IMR-90 (cell line): ENCODE measurements at regions not wholly inside any gene's neighbourhood (a gene's known extent, or its start where the extent isn't known, plus 50 kb on each side); places are given as distances from the start of the nearest gene placed in this dataset.

Experiments used
- ATAC-seq: fragments of 200-7000 bp; cut with Tn5 transposase; 2 replicates; pipeline ENCODE4 v1.9.1; 2020; ENCODE audit warnings: low read depth, mild to moderate bottlenecking, moderate library complexity
- BruUV-seq: library from RNA; stranded (reverse); fragments of 400-500 nt; replicated peaks from 2 replicates; lab custom pipeline; 2021; lab: Mats Ljungman, UMichigan
- CTCF ChIA-PET: fragments of 300-600 bp; formaldehyde crosslinking; extraction: SDS; loops from one replicate; lab custom pipeline; 2021; ENCODE audit warnings: antibody characterized with exemption; lab: Yijun Ruan, JAX
- POLR2A ChIA-PET: fragments of 300-600 bp; sonication (Branson Sonifier 250); formaldehyde crosslinking; loops from one replicate; lab custom pipeline; 2022; ENCODE audit warnings: antibody characterized with exemption; ENCODE audit not compliant: unreplicated experiment; lab: Charles Lee
- DNase-seq: peaks from one replicate; pipeline ENCODE4 v3.0.0; 2013
- H2AFZ ChIP-seq: replicated peaks from 2 replicates; pipeline ENCODE3; 2013; ENCODE audit warnings: low read length, mild to moderate bottlenecking; ENCODE audit not compliant: poor library complexity
- H2AK5ac ChIP-seq: 2 replicates; pipeline ENCODE4 v1.6.1; 2013; ENCODE audit warnings: low read depth, low read length, inconsistent platforms
- H2AK9ac ChIP-seq: replicated peaks from 2 replicates; pipeline ENCODE3; 2013; ENCODE audit warnings: mild to moderate bottlenecking, low read depth, low read length, moderate library complexity; ENCODE audit not compliant: poor library complexity
- H2BK120ac ChIP-seq: 2 replicates; pipeline ENCODE4 v1.6.1; 2013; ENCODE audit warnings: low read depth, low read length, inconsistent platforms
- H2BK15ac ChIP-seq: 3 replicates; pipeline ENCODE4 v1.6.1; 2013; ENCODE audit warnings: low read depth, low read length, inconsistent platforms
- H2BK20ac ChIP-seq: 2 replicates; pipeline ENCODE4 v1.6.1; 2013; ENCODE audit warnings: low read depth, mild to moderate bottlenecking, inconsistent platforms, low read length, moderate library complexity
- H2BK5ac ChIP-seq: 2 replicates; pipeline ENCODE4 v1.6.1; 2013; ENCODE audit warnings: mild to moderate bottlenecking, low read depth, low read length, inconsistent platforms; ENCODE audit not compliant: poor library complexity, severe bottlenecking
- H3K14ac ChIP-seq: replicated peaks from 2 replicates; pipeline ENCODE4 v1.6.1; 2013; ENCODE audit warnings: low read depth, low read length, inconsistent platforms
- H3K18ac ChIP-seq: 2 replicates; pipeline ENCODE4 v1.6.1; 2013; ENCODE audit warnings: low read depth, low read length, control low read depth
- H3K23ac ChIP-seq: 2 replicates; pipeline ENCODE4 v1.6.1; 2013; ENCODE audit warnings: low read depth, low read length, inconsistent platforms
- H3K27ac ChIP-seq: 2 replicates; pipeline ENCODE4 v1.5.1; 2013; ENCODE audit warnings: mild to moderate bottlenecking, control low read depth, low read length; ENCODE audit not compliant: insufficient read depth
- H3K27me3 ChIP-seq: 2 replicates; pipeline ENCODE4 v1.6.1; 2013; ENCODE audit warnings: low read length; ENCODE audit not compliant: control insufficient read depth, insufficient read depth
- H3K36me3 ChIP-seq: 2 replicates; pipeline ENCODE4 v1.6.1; 2013; ENCODE audit warnings: low read length, mixed read lengths; ENCODE audit not compliant: control insufficient read depth, insufficient read depth
- H3K4ac ChIP-seq: 2 replicates; pipeline ENCODE4 v1.6.1; 2013; ENCODE audit warnings: low read depth, low read length, inconsistent platforms
- H3K4me1 ChIP-seq: 2 replicates; pipeline ENCODE4 v1.6.1; 2013; ENCODE audit warnings: low read length, mixed read lengths; ENCODE audit not compliant: control insufficient read depth, insufficient read depth
- H3K4me2 ChIP-seq: 2 replicates; pipeline ENCODE4 v1.6.1; 2013; ENCODE audit warnings: low read depth, mild to moderate bottlenecking, control low read depth, low read length, moderate library complexity
- H3K4me3 ChIP-seq: 2 replicates; pipeline ENCODE4 v1.5.1; 2013; ENCODE audit warnings: low read depth, mild to moderate bottlenecking, control low read depth, low read length, moderate library complexity; ENCODE audit not compliant: insufficient read depth
- H3K56ac ChIP-seq: 2 replicates; pipeline ENCODE4 v1.6.1; 2013; ENCODE audit warnings: low read length, inconsistent platforms; ENCODE audit not compliant: insufficient read depth; ENCODE audit errors: extremely low read depth
- H3K79me1 ChIP-seq, 2 experiments: 2 replicates each; pipeline ENCODE4 v1.6.1; 2013; ENCODE audit warnings: low read length in 2 of 2, inconsistent platforms in 1 of 2, low read depth in 1 of 2
- H3K9ac ChIP-seq: 2 replicates; pipeline ENCODE4 v1.6.1; 2013; ENCODE audit warnings: low read depth, low read length, control low read depth
- H3K9me1 ChIP-seq: 2 replicates; pipeline ENCODE4 v1.6.1; 2013; ENCODE audit warnings: low read length, inconsistent platforms; ENCODE audit not compliant: insufficient read depth
- H3K9me3 ChIP-seq: 2 replicates; pipeline ENCODE4 v1.6.1; 2013; ENCODE audit warnings: low read length; ENCODE audit not compliant: control insufficient read depth, insufficient read depth
- H4K20me1 ChIP-seq: 2 replicates; pipeline ENCODE4 v1.6.1; 2013; ENCODE audit warnings: low read length, inconsistent platforms; ENCODE audit not compliant: insufficient read depth
- H4K5ac ChIP-seq: 2 replicates; pipeline ENCODE4 v1.6.1; 2013; ENCODE audit warnings: mild to moderate bottlenecking, low read depth, low read length, control low read depth
- H4K8ac ChIP-seq, 2 experiments: 2 replicates each; pipeline ENCODE4 v1.6.1; 2013; ENCODE audit warnings: low read depth in 2 of 2, low read length in 2 of 2, control low read depth in 1 of 2, inconsistent platforms in 1 of 2
- H4K91ac ChIP-seq: 2 replicates; pipeline ENCODE4 v1.6.1; 2013; ENCODE audit warnings: low read depth, low read length, inconsistent platforms; ENCODE audit not compliant: insufficient read depth
- BHLHE40 ChIP-seq: fragments of 150-350 bp; IDR thresholded peaks from 2 replicates; pipeline ENCODE4 v1.6.1; 2016; ENCODE audit warnings: mild to moderate bottlenecking, low read depth, low read length
- CHD1 ChIP-seq: IDR thresholded peaks from 2 replicates; pipeline ENCODE4 v1.6.1; 2012; ENCODE audit warnings: low read depth, low read length, improper control_type of control experiment
- CTCF ChIP-seq: conservative IDR thresholded peaks from 2 replicates; pipeline ENCODE4 v1.5.1; 2012; ENCODE audit warnings: mild to moderate bottlenecking, low read depth, low read length, improper control_type of control experiment
- ELK1 ChIP-seq: fragments of 150-350 bp; IDR thresholded peaks from 2 replicates; pipeline ENCODE4 v1.6.1; 2016; ENCODE audit warnings: low read depth, mild to moderate bottlenecking, low read length, moderate library complexity, borderline replicate concordance
- FOS ChIP-seq: fragments of 150-350 bp; IDR thresholded peaks from 2 replicates; pipeline ENCODE4 v1.6.1; 2016; ENCODE audit warnings: low read depth, low read length
- MAFK ChIP-seq: IDR thresholded peaks from 2 replicates; pipeline ENCODE4 v1.6.1; 2012; ENCODE audit warnings: low read depth, low read length, improper control_type of control experiment
- SMC3 ChIP-seq: fragments of 150-350 bp; IDR thresholded peaks from 2 replicates; pipeline ENCODE4 v1.6.1; 2016; ENCODE audit warnings: low read depth, mild to moderate bottlenecking, antibody characterized with exemption, low read length, moderate library complexity
- USF2 ChIP-seq: fragments of 150-350 bp; IDR thresholded peaks from 2 replicates; pipeline ENCODE4 v1.6.1; 2017; ENCODE audit warnings: mild to moderate bottlenecking, antibody characterized with exemption, low read length, low read depth
- WGBS, 2 experiments: methylation state at CpG; one replicate each; pipeline versions ENCODE4 v1.1.5 to v1.1.7; 2013; ENCODE audit warnings: missing lambda C conversion rate in 2 of 2; ENCODE audit not compliant: insufficient read length in 1 of 2; ENCODE audit errors: extremely low coverage in 2 of 2; 5-methylcytosine and 5-hydroxymethylcytosine counted together
- dilution Hi-C: fragments of 300-500 bp; cut with HindIII; formaldehyde crosslinking; loops from one replicate; pipeline ENCODE4 v1.14.3; 2018; ENCODE audit warnings: low sequenced_read_pairs; ENCODE audit not compliant: unreplicated experiment
- in situ Hi-C: fragments of 300-500 bp; cut with MboI; formaldehyde crosslinking; loops from 3 replicates; pipeline ENCODE4 v1.14.3; 2019; ENCODE audit warnings: low sequenced_read_pairs, inconsistent platforms, mixed read lengths
- intact Hi-C: fragments of 100-400 bp; cut with micrococcal nuclease; formaldehyde crosslinking; loops from 2 replicates; pipeline ENCODE4 v1.10.0; 2022

GRCh38 chr2:195212586-195212985 is 444.4 kb upstream of the SLC39A10 start:
- Histone ChIP-seq H3K9ac (no peak overlapping the region), H3K23ac (no peak overlapping the region), H3K4me1 (no peaks in the 10 kb centered on the region), H2BK5ac (no peak overlapping the region), H2BK120ac (no peak overlapping the region), H3K79me1 (no peaks in the 10 kb centered on the region), H2AK5ac (no peak overlapping the region), H3K9me3 (no peaks in the 10 kb centered on the region), H3K36me3 (no peaks in the 10 kb centered on the region), H4K5ac (no peak overlapping the region), H4K20me1 (no peaks in the 10 kb centered on the region), H3K27ac (no peak overlapping the region), H2AK9ac (no peak overlapping the region), H4K91ac (no peak overlapping the region), H2BK20ac (no peak overlapping the region), H2AFZ (no peak overlapping the region), H3K14ac (no peak overlapping the region), H4K8ac (no peak overlapping the region), H3K9me1 (no peaks in the 10 kb centered on the region), H2BK15ac (no peak overlapping the region), H3K56ac (no peak overlapping the region), H3K4me3 (no peak overlapping the region), H3K4ac (no peak overlapping the region), H3K4me2 (no peak overlapping the region), H3K18ac (no peak overlapping the region), H3K27me3 (no peaks in the 10 kb centered on the region)
- WGBS, 2 experiments: 63% methylated on average over 1 of the region's 3 CpGs; no CpG with 5 or more reads in 1 of the 2 experiments
- in situ Hi-C loops (no loop called here), dilution Hi-C loops (no loop called here), intact Hi-C loops (no loop called here)
- TF ChIP-seq CHD1: no peak
- no peak for TF ChIP-seq USF2
- no peak for TF ChIP-seq SMC3
- no peak for TF ChIP-seq BHLHE40
- no peak for TF ChIP-seq ELK1
- TF ChIP-seq CTCF: no peak
- no peak for TF ChIP-seq MAFK
- no peak for TF ChIP-seq FOS
- CTCF ChIA-PET: no interaction called here
- DNase-seq (no peak), ATAC-seq (no peak)
- BruUV-seq: no TSS peak
- POLR2A ChIA-PET: no interaction called here
